Central memory CD8-positive, alpha-beta T cell (primary cell): ENCODE measurements at regions not wholly inside any gene's neighbourhood (a gene's known extent, or its start where the extent isn't known, plus 50 kb on each side); places are given as distances from the start of the nearest gene placed in this dataset.

Source experiments
- ATAC-seq: fragments of 150-1000 bp; cut with Tn5 transposase; replicated peaks from 2 replicates; pipeline ENCODE4 v1.10.0; 2022; ENCODE audit warnings: mild to moderate bottlenecking, moderate FRiP score, moderate number of reproducible peaks; ENCODE audit not compliant: poor library complexity, severe bottlenecking; ENCODE audit errors: extremely low read depth
- DNase-seq, 2 donors: peaks; one replicate each; pipeline ENCODE4 v3.0.0; 2021; ENCODE audit warnings: low spot score in 2 of 2
- H3K27ac Mint-ChIP-seq: one replicate; pipeline ENCODE4 v1.8.0; 2022; ENCODE audit warnings: low read depth, mild to moderate bottlenecking, moderate library complexity, mixed read lengths
- H3K27me3 Mint-ChIP-seq: one replicate; pipeline ENCODE4 v1.8.0; 2022; ENCODE audit warnings: mixed read lengths
- H3K36me3 Mint-ChIP-seq: one replicate; pipeline ENCODE4 v1.8.0; 2022; ENCODE audit warnings: mild to moderate bottlenecking, moderate library complexity, mixed read lengths; ENCODE audit not compliant: insufficient read depth
- H3K4me1 Mint-ChIP-seq: one replicate; pipeline ENCODE4 v1.8.0; 2022; ENCODE audit warnings: mixed read lengths
- H3K4me3 Mint-ChIP-seq: one replicate; pipeline ENCODE4 v1.8.0; 2022; ENCODE audit warnings: mild to moderate bottlenecking, moderate library complexity, mixed read lengths
- H3K9me3 Mint-ChIP-seq: one replicate; pipeline ENCODE4 v1.8.0; 2022; ENCODE audit warnings: mixed read lengths

DNA sequence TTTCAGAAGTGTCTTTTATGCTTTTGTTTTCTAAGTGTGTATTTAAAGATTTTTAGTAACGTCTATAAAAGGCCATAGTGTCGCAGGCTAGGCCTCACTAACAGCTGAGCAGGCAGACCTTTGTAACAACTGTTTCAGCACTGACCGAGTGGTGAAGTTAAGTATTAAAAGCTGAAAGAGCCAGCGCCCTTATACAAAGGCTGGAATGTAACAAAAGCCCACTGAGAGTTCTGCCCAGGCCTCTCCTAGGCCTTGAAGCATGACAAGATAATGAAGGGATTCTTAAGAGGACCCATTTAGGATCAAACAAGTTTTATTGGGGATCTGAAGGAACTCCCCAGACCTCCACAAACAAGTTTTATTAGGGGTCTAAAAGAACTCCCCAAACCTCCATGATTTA, 722.5 kb upstream of the PRKX start:
- Mint-ChIP-seq H3K27ac (no peak overlapping the region), H3K36me3 (no peaks in the 10 kb centered on the region), H3K4me1 (no peaks in the 10 kb centered on the region), H3K27me3 (no peaks in the 10 kb centered on the region), H3K9me3 (no peaks in the 10 kb centered on the region), H3K4me3 (no peak overlapping the region)
- ATAC-seq: no peak
- no peak for DNase-seq

DNA sequence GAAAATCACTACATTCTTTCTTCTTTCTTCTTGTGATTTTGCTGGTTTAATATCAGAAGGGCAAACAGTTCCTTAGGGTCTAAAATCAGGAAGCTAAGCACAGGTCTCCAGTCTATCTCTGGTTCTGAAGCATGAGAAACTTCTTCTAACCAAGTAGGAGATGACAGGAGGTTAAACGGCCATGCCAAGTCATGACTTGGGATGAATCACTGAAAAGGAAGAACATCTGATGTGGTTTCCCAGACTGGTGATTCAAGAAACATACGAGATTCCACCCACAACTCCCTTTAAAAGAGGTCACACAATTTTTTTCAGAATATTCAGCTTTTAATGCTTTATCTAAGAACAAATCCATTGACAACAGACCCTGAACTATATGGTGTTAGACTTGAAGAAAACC, 684.0 kb upstream of the PRKX start:
- no peak for ATAC-seq
- Mint-ChIP-seq H3K36me3 (no peaks in the 10 kb centered on the region), H3K4me3 (no peak overlapping the region), H3K27me3 (no peaks in the 10 kb centered on the region), H3K4me1 (no peaks in the 10 kb centered on the region), H3K9me3 (peaks cover 8% of the 10 kb centered on the region), H3K27ac (no peak overlapping the region)
- DNase-seq: no peak

DNA sequence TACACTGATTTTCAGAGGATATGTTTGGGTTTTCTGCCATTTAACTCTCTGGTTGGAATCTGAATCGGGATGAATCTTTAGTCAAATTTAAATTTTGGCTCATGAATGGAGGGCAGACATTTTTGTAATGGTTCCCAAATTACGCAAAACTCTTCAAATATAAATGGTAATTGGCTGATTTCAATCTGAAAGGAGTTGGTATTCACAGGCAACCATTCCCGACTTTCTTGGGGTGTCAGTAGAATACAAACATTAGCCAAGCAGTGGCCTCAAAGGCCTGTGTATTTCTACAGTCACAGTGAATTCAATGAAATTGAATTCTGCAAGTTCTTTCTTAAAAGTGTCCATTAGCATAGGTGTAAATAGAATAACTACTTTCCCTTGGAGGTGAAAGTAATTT, 668.8 kb upstream of the PRKX start:
- Mint-ChIP-seq H3K4me1 (no peaks in the 10 kb centered on the region), H3K27me3 (no peaks in the 10 kb centered on the region), H3K9me3 (peaks cover 15% of the 10 kb centered on the region), H3K36me3 (no peaks in the 10 kb centered on the region), H3K27ac (no peak overlapping the region), H3K4me3 (no peak overlapping the region)
- DNase-seq (no peak), ATAC-seq (no peak)

GRCh38 chrX:4380710-4381109, 667.3 kb upstream of the PRKX start:
- no peak overlapping the region for H3K27ac Mint-ChIP-seq
- peaks cover 17% of the 10 kb centered on the region for H3K9me3 Mint-ChIP-seq
- H3K36me3 Mint-ChIP-seq: no peaks in the 10 kb centered on the region
- no peaks in the 10 kb centered on the region for H3K4me1 Mint-ChIP-seq
- H3K4me3 Mint-ChIP-seq: no peak overlapping the region
- no peak for DNase-seq
- ATAC-seq: no peak
- H3K27me3 Mint-ChIP-seq: no peaks in the 10 kb centered on the region

GRCh38 chrX:4379071-4379470, 665.6 kb upstream of the PRKX start:
- no peak for DNase-seq
- Mint-ChIP-seq H3K9me3 (peaks cover 13% of the 10 kb centered on the region), H3K27ac (no peak overlapping the region), H3K4me3 (no peak overlapping the region), H3K36me3 (no peaks in the 10 kb centered on the region), H3K27me3 (no peaks in the 10 kb centered on the region), H3K4me1 (no peaks in the 10 kb centered on the region)
- no peak for ATAC-seq

DNA sequence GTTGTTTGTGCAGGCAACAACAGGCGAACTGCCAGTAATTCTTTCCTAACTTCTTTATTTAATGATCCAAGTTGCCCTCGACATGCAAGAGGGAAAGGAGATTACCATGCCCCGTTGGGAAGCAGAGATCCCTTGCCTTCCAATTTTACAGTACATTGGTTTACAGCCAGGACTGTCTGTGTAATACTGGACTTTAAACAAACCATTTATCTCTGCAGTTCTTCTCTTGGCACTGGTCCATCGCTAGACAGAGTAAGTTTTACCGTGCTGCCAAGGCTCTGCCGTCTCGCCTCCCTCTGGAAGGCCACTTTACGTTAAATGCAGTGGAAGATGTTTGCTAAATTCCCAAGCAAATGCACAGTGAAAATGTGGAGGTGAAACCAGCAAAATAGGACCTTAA, 660.3 kb upstream of the PRKX start:
- Mint-ChIP-seq H3K4me3 (no peak overlapping the region), H3K27me3 (no peaks in the 10 kb centered on the region), H3K9me3 (peaks cover 12% of the 10 kb centered on the region), H3K36me3 (no peaks in the 10 kb centered on the region), H3K27ac (no peak overlapping the region), H3K4me1 (no peaks in the 10 kb centered on the region)
- DNase-seq: no peak
- no peak for ATAC-seq

GRCh38 chrX:4358577-4358976, 645.1 kb upstream of the PRKX start:
- ATAC-seq: no peak
- Mint-ChIP-seq H3K9me3 (no peaks in the 10 kb centered on the region), H3K4me1 (no peaks in the 10 kb centered on the region), H3K27me3 (no peaks in the 10 kb centered on the region), H3K36me3 (no peaks in the 10 kb centered on the region), H3K27ac (no peak overlapping the region), H3K4me3 (no peak overlapping the region)
- no peak for DNase-seq

DNA sequence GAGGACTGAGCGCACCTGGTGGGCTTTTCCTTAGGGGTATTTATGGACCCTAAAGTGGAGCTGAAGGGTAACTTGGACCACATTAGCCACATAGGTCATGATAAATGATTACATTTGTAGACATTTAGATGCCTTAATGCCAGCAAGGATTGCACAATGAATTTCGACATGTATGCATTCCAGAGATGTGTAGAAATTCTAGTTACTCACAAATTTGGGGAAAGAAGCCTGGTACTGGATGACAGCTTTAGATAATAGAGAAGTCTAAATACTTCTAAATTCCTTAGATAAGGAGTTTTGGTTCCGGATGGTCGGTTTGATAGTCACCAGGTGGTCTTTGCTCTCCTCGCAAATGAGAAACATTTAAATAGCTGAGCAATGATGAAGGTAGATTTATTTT, 609.5 kb upstream of the PRKX start:
- Mint-ChIP-seq H3K27ac (no peak overlapping the region), H3K4me3 (no peak overlapping the region), H3K27me3 (no peaks in the 10 kb centered on the region), H3K36me3 (no peaks in the 10 kb centered on the region), H3K9me3 (no peaks in the 10 kb centered on the region), H3K4me1 (no peaks in the 10 kb centered on the region)
- no peak for DNase-seq
- ATAC-seq: no peak

- Mint-ChIP-seq H3K36me3 (no peaks in the 10 kb centered on the region), H3K4me3 (no peak overlapping the region), H3K9me3 (peaks cover 5% of the 10 kb centered on the region), H3K27me3 (no peaks in the 10 kb centered on the region), H3K4me1 (no peaks in the 10 kb centered on the region), H3K27ac (no peak overlapping the region)
- DNase-seq (no peak), ATAC-seq (no peak)
These were observed 607.0 kb upstream of the PRKX start for GRCh38 chrX:4320436-4320947.

DNA sequence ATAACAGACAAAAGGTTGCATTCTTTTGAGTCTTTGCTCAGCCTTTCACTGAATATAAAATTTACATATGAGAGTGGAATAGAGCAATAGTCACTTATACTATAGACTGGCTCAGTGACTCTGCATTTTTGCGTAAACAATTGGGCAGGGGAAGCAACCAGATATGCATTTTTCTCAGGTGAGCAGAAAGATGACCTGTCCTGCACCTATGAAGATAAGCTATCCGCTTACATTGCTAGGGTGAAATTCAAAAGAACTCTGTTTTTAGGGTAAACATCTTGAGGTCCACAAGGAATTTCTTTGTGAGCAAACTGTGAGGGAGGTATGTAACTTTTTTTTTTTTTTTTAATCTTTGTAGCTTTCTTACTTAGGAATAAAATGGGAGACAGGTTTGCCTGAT, 602.4 kb upstream of the PRKX start:
- Mint-ChIP-seq H3K27me3 (no peaks in the 10 kb centered on the region), H3K36me3 (no peaks in the 10 kb centered on the region), H3K27ac (no peak overlapping the region), H3K4me1 (no peaks in the 10 kb centered on the region), H3K4me3 (no peak overlapping the region), H3K9me3 (peaks cover 18% of the 10 kb centered on the region)
- ATAC-seq: no peak
- DNase-seq: no peak

DNA sequence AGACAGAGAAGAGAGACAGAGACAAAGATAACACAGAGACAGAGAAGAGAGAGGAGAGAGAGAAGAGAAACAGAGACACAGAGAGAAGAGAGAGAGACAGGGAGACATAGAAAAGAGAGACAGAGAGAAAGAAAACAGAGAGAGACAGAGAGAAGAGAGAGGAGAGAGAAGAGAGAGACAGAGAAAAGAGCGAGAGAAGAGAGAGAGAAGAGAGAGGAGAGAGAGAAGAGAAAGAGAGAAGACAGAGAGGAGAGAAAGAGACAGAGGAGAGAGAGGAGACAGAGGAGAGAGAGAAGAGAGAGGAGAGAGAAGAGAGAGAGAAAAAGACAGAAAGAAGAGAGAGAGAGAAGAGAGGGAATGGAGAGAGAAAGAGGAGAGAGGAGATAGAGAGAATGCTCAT, 601.1 kb upstream of the PRKX start:
- ATAC-seq (no peak), DNase-seq (no peak)
- H3K27me3 Mint-ChIP-seq: no peaks in the 10 kb centered on the region
- H3K4me3 Mint-ChIP-seq: no peak overlapping the region
- H3K27ac Mint-ChIP-seq: peak overlapping the region; percentile 36
- H3K4me1 Mint-ChIP-seq: no peaks in the 10 kb centered on the region
- H3K36me3 Mint-ChIP-seq: no peaks in the 10 kb centered on the region
- H3K9me3 Mint-ChIP-seq: peaks cover 18% of the 10 kb centered on the region

DNA sequence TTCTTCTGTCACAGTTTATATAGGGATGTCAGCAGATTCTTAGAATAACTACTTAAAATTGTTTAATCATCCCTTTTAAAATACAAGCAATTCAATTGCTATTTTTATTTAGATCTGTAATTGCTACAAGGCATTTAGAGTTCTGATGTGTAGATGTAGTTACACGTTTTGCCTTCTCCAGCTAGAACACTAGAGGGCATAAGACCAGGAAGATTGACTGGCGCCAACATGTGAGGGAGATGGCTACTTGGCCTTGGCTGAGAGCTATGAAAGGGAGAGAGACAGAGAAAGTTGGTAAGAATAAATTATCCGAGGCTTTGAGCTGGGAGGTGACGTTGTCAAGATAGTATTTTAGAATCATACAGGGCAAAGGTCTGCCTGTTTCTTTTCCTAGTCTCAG, 563.7 kb upstream of the PRKX start:
- Mint-ChIP-seq H3K27ac (no peak overlapping the region), H3K4me1 (no peaks in the 10 kb centered on the region), H3K27me3 (no peaks in the 10 kb centered on the region), H3K9me3 (peaks cover 3% of the 10 kb centered on the region), H3K4me3 (no peak overlapping the region), H3K36me3 (no peaks in the 10 kb centered on the region)
- DNase-seq: no peak
- no peak for ATAC-seq

DNA sequence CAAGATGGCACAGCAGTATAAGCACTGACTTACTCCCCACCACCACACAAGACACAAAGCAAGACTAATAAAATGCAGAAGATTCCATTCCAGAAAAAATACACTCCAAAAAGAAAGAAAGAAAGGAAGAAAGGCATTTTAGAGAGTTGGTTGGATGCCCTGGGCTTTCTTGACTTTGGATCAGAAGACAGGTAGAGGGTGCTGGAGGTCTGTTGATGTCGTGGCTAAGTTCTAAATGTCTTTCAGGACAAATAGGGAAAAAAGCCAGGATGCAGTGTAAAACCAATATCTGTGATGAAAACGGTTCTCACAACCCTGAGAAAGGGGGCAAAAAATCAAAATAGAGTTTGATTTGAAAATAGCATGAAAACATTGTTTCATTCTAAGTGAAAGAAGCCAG, 555.2 kb upstream of the PRKX start:
- H3K9me3 Mint-ChIP-seq: peaks cover 3% of the 10 kb centered on the region
- DNase-seq (no peak), ATAC-seq (no peak)
- H3K27ac Mint-ChIP-seq: no peak overlapping the region
- no peaks in the 10 kb centered on the region for H3K36me3 Mint-ChIP-seq
- no peaks in the 10 kb centered on the region for H3K27me3 Mint-ChIP-seq
- no peak overlapping the region for H3K4me3 Mint-ChIP-seq
- no peaks in the 10 kb centered on the region for H3K4me1 Mint-ChIP-seq

- Mint-ChIP-seq H3K36me3 (no peaks in the 10 kb centered on the region), H3K9me3 (peaks cover 5% of the 10 kb centered on the region), H3K4me1 (no peaks in the 10 kb centered on the region), H3K27me3 (no peaks in the 10 kb centered on the region), H3K4me3 (no peak overlapping the region), H3K27ac (no peak overlapping the region)
- DNase-seq (no peak), ATAC-seq (no peak)
These were observed 551.6 kb upstream of the PRKX start for GRCh38 chrX:4265036-4265435.
